HUDEP-2 (cell line): ENCODE measurements at regions not wholly inside any gene's neighbourhood (a gene's known extent, or its start where the extent isn't known, plus 50 kb on each side); places are given as distances from the start of the nearest gene placed in this dataset.
"Not testable (repeated sequence)": the region's sequence is repeated elsewhere in the genome, so short reads cannot be mapped to it uniquely, and the experiment has no call there.

Source experiments
- DNase-seq, 76 experiments: peaks; one replicate each; lab custom pipeline; 2025; ENCODE audit not compliant: unreplicated experiment in 76 of 76; lab: John Stamatoyannopoulos, UW

- peak in 1 of 76 experiments; percentile 5 for DNase-seq
These were observed 105.1 kb upstream of the FOXN2 start for GRCh38 chr2:48209214-48209885.

GRCh38 chr2:48210189-48210588, 104.3 kb upstream of the FOXN2 start:
- DNase-seq: no peak

- DNase-seq: no peak
These were observed 100.8 kb upstream of the FOXN2 start for GRCh38 chr2:48213646-48214045.

GRCh38 chr2:48218169-48218568, 96.3 kb upstream of the FOXN2 start:
- no peak for DNase-seq

- DNase-seq: no peak
These were observed 95.3 kb upstream of the FOXN2 start for GRCh38 chr2:48219234-48219554.

- DNase-seq: peak in 3 of 76 experiments; percentile 5 to 10 (median 5)
These were observed 94.7 kb upstream of the FOXN2 start for GRCh38 chr2:48219555-48220436.

GRCh38 chr2:48220501-48220900, 94.0 kb upstream of the FOXN2 start:
- DNase-seq: no peak

GRCh38 chr2:48221846-48222516, 92.5 kb upstream of the FOXN2 start:
- no peak for DNase-seq

GRCh38 chr2:48227617-48228344, 86.7 kb upstream of the FOXN2 start:
- no peak for DNase-seq

- DNase-seq: no peak
These were observed 86.2 kb upstream of the FOXN2 start for GRCh38 chr2:48228345-48228684.

GRCh38 chr2:48229063-48229462, 85.4 kb upstream of the FOXN2 start:
- no peak for DNase-seq

- no peak for DNase-seq
These were observed 83.6 kb upstream of the FOXN2 start for GRCh38 chr2:48230834-48231233.

GRCh38 chr2:48232351-48232750, 82.1 kb upstream of the FOXN2 start:
- DNase-seq: no peak

GRCh38 chr2:48233005-48233404, 81.5 kb upstream of the FOXN2 start:
- no peak for DNase-seq

- DNase-seq: not testable (repeated sequence)
These were observed 80.7 kb upstream of the FOXN2 start for GRCh38 chr2:48233824-48234223.

- DNase-seq: no peak
These were observed 79.4 kb upstream of the FOXN2 start for GRCh38 chr2:48235076-48235475.

- DNase-seq: no peak
These were observed 76.1 kb upstream of the FOXN2 start for GRCh38 chr2:48238381-48238780.

GRCh38 chr2:48240912-48241311, 73.6 kb upstream of the FOXN2 start:
- DNase-seq: no peak

GRCh38 chr2:48247206-48247605, 67.3 kb upstream of the FOXN2 start:
- DNase-seq: no peak

- no peak for DNase-seq
These were observed 66.1 kb upstream of the FOXN2 start for GRCh38 chr2:48248251-48248933.

GRCh38 chr2:48249025-48249424, 65.5 kb upstream of the FOXN2 start:
- DNase-seq: no peak
